ENCODE measurements at regions not wholly inside any gene's neighbourhood (a gene's known extent, or its start where the extent isn't known, plus 50 kb on each side); places are given as distances from the start of the nearest gene placed in this dataset.

DNA sequence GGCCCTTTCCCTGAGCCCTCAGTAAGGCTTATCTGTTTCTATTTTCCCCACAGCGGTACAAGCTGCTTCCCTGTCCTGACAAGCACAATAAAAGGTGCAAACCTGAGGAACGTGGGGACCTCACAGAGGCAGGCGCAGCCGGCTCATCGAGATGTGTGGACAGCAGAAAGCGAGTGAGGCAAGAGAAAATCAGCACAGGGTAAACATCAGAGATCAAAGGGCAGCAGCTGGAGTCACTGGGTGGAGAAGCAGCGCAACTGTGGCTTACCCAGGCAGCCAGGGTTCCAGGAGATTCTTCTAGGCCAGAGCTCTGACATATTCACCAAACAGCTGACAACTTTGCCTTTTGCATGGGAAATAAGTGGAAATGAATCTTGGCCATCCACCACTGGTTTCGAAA lies 212.6 kb downstream of the WDR11 start:
- Histone ChIP-seq H3K27ac (no peak overlapping the region), H3K4me1 (no peaks in the 10 kb centered on the region), H3K36me3 (no peaks in the 10 kb centered on the region), H3K4me3 (no peak overlapping the region), H3K9me3 (no peaks in the 10 kb centered on the region), H3K27me3 (replicated peaks in 1 of 7) (peaks cover 0 to 5% (median 0%) of the 10 kb centered on the region in 7 donors)
- intact Hi-C loops (cut with DNase I; ENCODE audit: low total_unique reads), result no loop called here
- WGBS, 5 donors, result 43 to 59% (median 51%) methylated on average over 8 of the region's 8 CpGs
- TF ChIP-seq POLR2AphosphoS5 (IDR thresholded peaks at IDR 0.05), result no peak
- TF ChIP-seq, protein P1, sequence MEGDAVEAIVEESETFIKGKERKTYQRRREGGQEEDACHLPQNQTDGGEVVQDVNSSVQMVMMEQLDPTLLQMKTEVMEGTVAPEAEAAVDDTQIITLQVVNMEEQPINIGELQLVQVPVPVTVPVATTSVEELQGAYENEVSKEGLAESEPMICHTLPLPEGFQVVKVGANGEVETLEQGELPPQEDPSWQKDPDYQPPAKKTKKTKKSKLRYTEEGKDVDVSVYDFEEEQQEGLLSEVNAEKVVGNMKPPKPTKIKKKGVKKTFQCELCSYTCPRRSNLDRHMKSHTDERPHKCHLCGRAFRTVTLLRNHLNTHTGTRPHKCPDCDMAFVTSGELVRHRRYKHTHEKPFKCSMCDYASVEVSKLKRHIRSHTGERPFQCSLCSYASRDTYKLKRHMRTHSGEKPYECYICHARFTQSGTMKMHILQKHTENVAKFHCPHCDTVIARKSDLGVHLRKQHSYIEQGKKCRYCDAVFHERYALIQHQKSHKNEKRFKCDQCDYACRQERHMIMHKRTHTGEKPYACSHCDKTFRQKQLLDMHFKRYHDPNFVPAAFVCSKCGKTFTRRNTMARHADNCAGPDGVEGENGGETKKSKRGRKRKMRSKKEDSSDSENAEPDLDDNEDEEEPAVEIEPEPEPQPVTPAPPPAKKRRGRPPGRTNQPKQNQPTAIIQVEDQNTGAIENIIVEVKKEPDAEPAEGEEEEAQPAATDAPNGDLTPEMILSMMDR (IDR thresholded peaks at IDR 0.05 in 8 of 11, conservative IDR thresholded peaks at IDR 0.05 in 3 of 11), result no peak
- TF ChIP-seq POLR2A (IDR thresholded peaks at IDR 0.05), result no peak
- no peak for DNase-seq

DNA sequence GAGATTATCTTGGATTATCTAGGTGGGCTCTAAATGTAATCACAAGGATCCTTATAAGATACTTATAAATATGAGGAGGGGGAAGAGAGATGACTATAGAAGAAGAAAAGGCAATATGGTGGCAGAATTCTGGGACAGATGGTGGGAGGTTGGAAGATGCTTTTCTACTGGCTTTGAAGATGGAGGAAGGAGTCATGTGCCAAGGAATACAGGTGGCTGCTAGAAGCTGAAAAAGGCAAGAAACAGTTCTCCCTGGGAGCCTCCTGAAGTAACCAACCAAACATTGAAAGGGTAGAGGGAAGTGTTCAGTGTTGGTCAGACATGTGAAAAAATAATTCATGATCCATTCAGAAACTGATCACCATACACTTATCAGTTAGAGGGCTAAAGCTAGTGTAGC lies 213.3 kb downstream of the WDR11 start:
- Histone ChIP-seq H3K36me3 (no peaks in the 10 kb centered on the region), H3K27me3 (replicated peaks in 1 of 7) (peaks cover 0 to 5% (median 0%) of the 10 kb centered on the region in 7 donors), H3K9me3 (no peaks in the 10 kb centered on the region), H3K27ac (no peak overlapping the region), H3K4me3 (no peak overlapping the region), H3K4me1 (no peaks in the 10 kb centered on the region)
- TF ChIP-seq POLR2AphosphoS5 (IDR thresholded peaks at IDR 0.05) (no peak), POLR2A (IDR thresholded peaks at IDR 0.05) (no peak)
- TF ChIP-seq, protein P1 (IDR thresholded peaks at IDR 0.05 in 8 of 11, conservative IDR thresholded peaks at IDR 0.05 in 3 of 11), result no peak
- DNase-seq, result no peak
- intact Hi-C loops (cut with DNase I; ENCODE audit: low total_unique reads), result no loop called here

DNA sequence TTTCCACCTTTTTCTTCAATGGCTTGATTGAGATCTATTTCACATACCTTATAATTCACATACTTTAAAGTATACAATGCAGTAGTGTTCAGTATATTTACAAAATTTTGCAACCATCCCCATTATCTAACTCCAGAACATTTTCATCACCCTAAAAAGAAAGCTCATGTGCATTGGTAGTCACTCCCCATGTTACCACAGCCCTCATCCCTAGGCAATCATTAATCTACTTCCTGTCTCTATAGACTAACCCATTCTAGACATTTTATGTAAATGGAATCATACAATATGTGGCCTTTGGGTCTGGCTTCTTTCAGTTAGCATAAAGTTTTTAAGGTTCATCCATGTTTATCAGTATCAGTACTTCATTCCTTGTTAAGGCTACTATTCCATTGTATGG lies 214.2 kb downstream of the WDR11 start:
- TF ChIP-seq POLR2AphosphoS5 (IDR thresholded peaks at IDR 0.05), result no peak
- TF ChIP-seq, protein P1 (IDR thresholded peaks at IDR 0.05 in 8 of 11, conservative IDR thresholded peaks at IDR 0.05 in 3 of 11), result no peak
- Histone ChIP-seq H3K4me3 (no peak overlapping the region), H3K27ac (no peak overlapping the region), H3K36me3 (no peaks in the 10 kb centered on the region), H3K9me3 (no peaks in the 10 kb centered on the region), H3K4me1 (no peaks in the 10 kb centered on the region), H3K27me3 (replicated peaks in 1 of 7) (peaks cover 0 to 5% (median 0%) of the 10 kb centered on the region in 7 donors)
- DNase-seq, result no peak
- intact Hi-C loops (cut with DNase I; ENCODE audit: low total_unique reads), result no loop called here

DNA sequence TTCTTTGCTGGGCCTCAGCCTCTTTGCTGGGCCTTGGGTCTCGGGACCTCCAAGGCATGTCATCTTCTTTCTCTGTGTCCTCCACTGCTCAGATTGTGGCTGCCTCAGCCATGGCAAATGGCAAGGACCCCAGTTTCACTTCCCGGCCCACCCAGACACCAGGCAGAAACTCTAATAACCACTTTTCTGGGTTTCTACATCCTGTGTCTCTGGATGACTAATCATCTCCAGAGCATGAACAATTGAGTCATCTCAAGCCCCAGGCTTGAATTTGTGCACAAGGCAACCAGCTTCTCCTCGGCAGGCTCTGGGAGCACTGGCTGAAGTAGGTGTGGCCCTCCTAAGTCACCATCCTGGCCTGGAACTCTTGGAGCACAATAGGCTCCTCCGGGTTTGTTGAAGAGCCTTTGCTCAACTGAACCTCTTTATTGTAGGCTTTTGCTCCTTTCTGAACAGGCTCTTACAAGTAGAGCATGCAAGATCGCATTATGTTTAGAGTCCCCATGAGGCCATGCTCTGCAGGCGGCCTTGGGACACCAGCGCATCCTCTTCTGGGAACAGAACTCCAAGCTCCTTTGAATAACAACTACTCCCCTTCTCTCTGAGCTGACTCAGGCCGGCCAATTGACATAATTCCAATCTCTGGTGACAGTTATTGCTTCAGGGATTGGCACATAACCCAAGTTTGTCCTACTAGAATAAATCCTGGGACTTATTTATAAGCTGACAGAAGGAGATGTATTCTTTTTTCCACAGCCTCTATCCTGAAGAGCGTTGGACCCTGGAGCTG lies 218.1 kb downstream of the WDR11 start:
- no peak for TF ChIP-seq POLR2AphosphoS5 (IDR thresholded peaks at IDR 0.05)
- no peak for TF ChIP-seq POLR2A (IDR thresholded peaks at IDR 0.05)
- TF ChIP-seq, protein P1 (IDR thresholded peaks at IDR 0.05 in 8 of 11, conservative IDR thresholded peaks at IDR 0.05 in 3 of 11), result no peak
- Histone ChIP-seq H3K4me1 (no peaks in the 10 kb centered on the region), H3K9me3 (no peaks in the 10 kb centered on the region), H3K4me3 (no peak overlapping the region), H3K36me3 (no peaks in the 10 kb centered on the region), H3K27me3 (replicated peaks in 1 of 7) (peaks cover 0 to 5% (median 0%) of the 10 kb centered on the region in 7 donors), H3K27ac (no peak overlapping the region)
- WGBS, 5 donors, result 67 to 87% (median 81%) methylated on average over 9 of the region's 9 CpGs
- intact Hi-C loops (cut with DNase I; ENCODE audit: low total_unique reads), result no loop called here
- no peak for DNase-seq
